ENCODE measurements at regions not wholly inside any gene's neighbourhood (a gene's known extent, or its start where the extent isn't known, plus 50 kb on each side); places are given as distances from the start of the nearest gene placed in this dataset.

GRCh38 chr4:4681653-4682052 lies 139.8 kb upstream of the STX18 start:
- intact Hi-C loops (cut with DNase I) = no loop called here
- Histone ChIP-seq H3K4me1 (ENCODE audit: insufficient read depth) (peaks cover 4% of the 10 kb centered on the region), H3K4me3 (no peak overlapping the region), H3K27me3 (no peaks in the 10 kb centered on the region), H3K9me3 (no peaks in the 10 kb centered on the region), H3K36me3 (no peaks in the 10 kb centered on the region), H3K27ac (no peak overlapping the region)
- 94 to 97% (median 97%) methylated on average over 4 of the region's 4 CpGs for WGBS, 3 donors
- no peak for TF ChIP-seq EP300 (IDR thresholded peaks at IDR 0.05)
- no peak for TF ChIP-seq CTCF (IDR thresholded peaks at IDR 0.05)
- no peak for TF ChIP-seq POLR2A (IDR thresholded peaks at IDR 0.05)
- DNase-seq = no peak

GRCh38 chr4:4680758-4681157 lies 138.9 kb upstream of the STX18 start:
- H3K9me3 ChIP-seq = no peaks in the 10 kb centered on the region
- no peaks in the 10 kb centered on the region for H3K36me3 ChIP-seq
- no peak overlapping the region for H3K27ac ChIP-seq
- TF ChIP-seq CTCF (IDR thresholded peaks at IDR 0.05) (no peak), POLR2A (IDR thresholded peaks at IDR 0.05) (no peak), EP300 (IDR thresholded peaks at IDR 0.05) (no peak)
- peaks cover 3% of the 10 kb centered on the region for H3K4me1 ChIP-seq (ENCODE audit: insufficient read depth)
- no peak for DNase-seq
- 92 to 96% (median 93%) methylated on average over 2 of the region's 2 CpGs for WGBS, 3 donors
- H3K27me3 ChIP-seq = no peaks in the 10 kb centered on the region
- no peak overlapping the region for H3K4me3 ChIP-seq
- intact Hi-C loops (cut with DNase I) = no loop called here

GRCh38 chr4:4680243-4680642 lies 138.4 kb upstream of the STX18 start:
- intact Hi-C loops (cut with DNase I) = no loop called here
- no peak for DNase-seq
- no peak overlapping the region for H3K4me3 ChIP-seq
- peaks cover 3% of the 10 kb centered on the region for H3K4me1 ChIP-seq (ENCODE audit: insufficient read depth)
- TF ChIP-seq CTCF (IDR thresholded peaks at IDR 0.05) (no peak), POLR2A (IDR thresholded peaks at IDR 0.05) (no peak), EP300 (IDR thresholded peaks at IDR 0.05) (no peak)
- H3K36me3 ChIP-seq = no peaks in the 10 kb centered on the region
- H3K9me3 ChIP-seq = no peaks in the 10 kb centered on the region
- no peaks in the 10 kb centered on the region for H3K27me3 ChIP-seq
- no peak overlapping the region for H3K27ac ChIP-seq
- WGBS, 3 donors = 98 to 99% (median 98%) methylated on average over 4 of the region's 4 CpGs

GRCh38 chr4:4677556-4678522 lies 136.0 kb upstream of the STX18 start:
- intact Hi-C loops (cut with DNase I) = loop anchor here in 2 of 4 donors (5.0 to 10.0 kb wide), 2 partner anchors 63 to 1716 kb away; partner anchors contain the start of genes GRK4 (in 1 of the 2) and NOP14 (in 1 of the 2)
- Histone ChIP-seq H3K27me3 (no peaks in the 10 kb centered on the region), H3K9me3 (no peaks in the 10 kb centered on the region), H3K4me3 (no peak overlapping the region), H3K27ac (no peak overlapping the region), H3K4me1 (ENCODE audit: insufficient read depth) (peaks cover 3% of the 10 kb centered on the region), H3K36me3 (no peaks in the 10 kb centered on the region)
- TF ChIP-seq CTCF (IDR thresholded peaks at IDR 0.05) (peak in 1 of 3 donors; percentile 37), EP300 (IDR thresholded peaks at IDR 0.05) (no peak), POLR2A (IDR thresholded peaks at IDR 0.05) (no peak)
- peak in 1 of 5 donors; percentile 37 for DNase-seq
- WGBS, 3 donors = 7 to 9% (median 7%) methylated on average over 23 of the region's 23 CpGs

Data from ovary (tissue), 7 donors.